HEK293T (cell line): ENCODE measurements at regions not wholly inside any gene's neighbourhood (a gene's known extent, or its start where the extent isn't known, plus 50 kb on each side); places are given as distances from the start of the nearest gene placed in this dataset.

Experiments used
- BHLHE40 ChIP-seq: fragments of 450-650 bp; IDR thresholded peaks from 2 replicates; pipeline ENCODE4 v1.6.1; 2016; ENCODE audit warnings: mild to moderate bottlenecking, moderate library complexity, borderline replicate concordance
- CTBP1 ChIP-seq: fragments of 450-650 bp; IDR thresholded peaks from 2 replicates; pipeline ENCODE4 v1.6.1; 2016; ENCODE audit warnings: borderline replicate concordance
- ELF4 ChIP-seq: fragments of 450-650 bp; IDR thresholded peaks from 2 replicates; pipeline ENCODE4 v1.6.1; 2017; ENCODE audit warnings: antibody characterized with exemption
- FOXA1 ChIP-seq: fragments of 450-650 bp; IDR thresholded peaks from 2 replicates; pipeline ENCODE4 v1.6.1; 2016; ENCODE audit warnings: mild to moderate bottlenecking
- FOXK2 ChIP-seq: fragments of 450-650 bp; IDR thresholded peaks from 2 replicates; pipeline ENCODE4 v1.6.1; 2016; ENCODE audit warnings: mild to moderate bottlenecking
- FOXM1 ChIP-seq: fragments of 450-650 bp; IDR thresholded peaks from 2 replicates; pipeline ENCODE4 v1.6.1; 2017; ENCODE audit warnings: mild to moderate bottlenecking, borderline replicate concordance
- L3MBTL2 ChIP-seq: fragments of 450-650 bp; conservative IDR thresholded peaks from 2 replicates; pipeline ENCODE4 v1.6.1; 2016; ENCODE audit warnings: mild to moderate bottlenecking
- LEF1 ChIP-seq: fragments of 450-650 bp; IDR thresholded peaks from 2 replicates; pipeline ENCODE4 v1.6.1; 2017; ENCODE audit warnings: mild to moderate bottlenecking, borderline replicate concordance
- SP1 ChIP-seq: fragments of 450-650 bp; IDR thresholded peaks from 2 replicates; pipeline ENCODE4 v1.6.1; 2017

DNA sequence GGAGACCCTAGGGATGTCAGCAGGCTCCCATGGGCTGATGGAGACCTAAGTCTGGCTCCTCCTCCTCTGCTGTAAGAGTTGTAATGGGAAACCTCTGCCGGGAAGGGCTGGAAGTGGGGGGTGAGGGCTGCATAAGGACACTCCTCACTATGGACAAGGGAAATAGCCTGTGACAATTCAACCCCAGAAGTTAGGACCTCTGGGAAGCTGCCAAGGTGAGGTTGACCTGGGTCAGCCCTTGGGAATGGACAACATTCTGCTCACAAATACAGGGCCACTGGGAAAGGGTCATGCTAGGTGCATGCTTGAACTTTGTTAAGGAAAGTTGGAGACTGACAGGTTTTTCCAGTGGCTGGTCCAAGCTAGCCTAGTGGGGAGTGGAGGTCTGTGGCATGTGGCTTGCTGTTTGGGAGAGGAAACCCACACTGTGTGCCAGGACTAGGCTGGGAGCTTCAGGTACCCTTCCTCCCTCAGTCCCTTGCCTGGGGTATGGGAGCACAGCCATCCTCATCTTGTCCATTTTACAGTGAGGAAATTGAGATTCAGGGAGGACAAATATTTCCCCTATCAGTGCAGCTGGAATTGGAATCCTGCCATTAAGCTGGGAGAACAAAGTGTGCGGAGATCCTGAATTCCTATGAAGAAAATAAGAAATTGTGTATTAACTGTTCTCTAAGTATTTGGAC, 190.4 kb downstream of the SALL1 start:
- no peak for TF ChIP-seq CTBP1
- no peak for TF ChIP-seq FOXK2
- TF ChIP-seq SP1: no peak
- no peak for TF ChIP-seq ELF4
- no peak for TF ChIP-seq BHLHE40
- TF ChIP-seq L3MBTL2: no peak
- no peak for TF ChIP-seq FOXM1
- TF ChIP-seq LEF1: no peak
- no peak for TF ChIP-seq FOXA1
